Uterus (tissue), 2 donors: ENCODE measurements at regions not wholly inside any gene's neighbourhood (a gene's known extent, or its start where the extent isn't known, plus 50 kb on each side); places are given as distances from the start of the nearest gene placed in this dataset.

ENCODE experiments used
- CTCF ChIP-seq, 4 experiments: fragments of 200-600 bp in 2 of 4; fragments of 450-650 bp in 2 of 4; sonication (generic) in 2 of 4; IDR thresholded peaks; one replicate each; pipeline ENCODE4 v1.5.1; 2016 to 2019; ENCODE audit warnings: antibody characterized with exemption in 4 of 4, mild to moderate bottlenecking in 2 of 4, moderate library complexity in 1 of 4
- POLR2A ChIP-seq, 2 donors: fragments of 450-650 bp; IDR thresholded peaks; one replicate each; pipeline ENCODE4 v1.6.1; 2016; ENCODE audit warnings: antibody characterized with exemption in 2 of 2, mild to moderate bottlenecking in 1 of 2, moderate library complexity in 1 of 2

GRCh38 chr3:30332196-30333021 lies 274.0 kb upstream of the TGFBR2 start:
- no peak for TF ChIP-seq CTCF (IDR thresholded peaks at IDR 0.05)
- no peak for TF ChIP-seq POLR2A (IDR thresholded peaks at IDR 0.05)
